ENCODE measurements at regions not wholly inside any gene's neighbourhood (a gene's known extent, or its start where the extent isn't known, plus 50 kb on each side); places are given as distances from the start of the nearest gene placed in this dataset.

GRCh38 chr1:115907092-115907491 is 66.2 kb upstream of the NHLH2 start:
- no peak for DNase-seq (ENCODE audit: unreplicated experiment)
- Mint-ChIP-seq H3K27ac (ENCODE audit: low read depth, unreplicated experiment) (no peak overlapping the region), H3K4me1 (ENCODE audit: insufficient read depth, unreplicated experiment) (no peaks in the 10 kb centered on the region), H3K36me3 (ENCODE audit: insufficient read depth, unreplicated experiment) (no peaks in the 10 kb centered on the region), H3K9me3 (ENCODE audit: unreplicated experiment) (no peaks in the 10 kb centered on the region), H3K4me3 (ENCODE audit: unreplicated experiment) (no peak overlapping the region), H3K27me3 (ENCODE audit: insufficient read depth, unreplicated experiment) (no peaks in the 10 kb centered on the region)
- no peak for TF ChIP-seq CTCF (IDR thresholded peaks at IDR 0.05; ENCODE audit: unreplicated experiment)
- intact Hi-C loops (cut with micrococcal nuclease), result no loop called here
- BruUV-seq (replicated peaks), result no TSS peak
- POLR2A ChIA-PET, result interaction anchor here (0.6 kb wide), 1 partner anchor 38 kb away, joined by 3 read pairs; no protein-coding TSS in a partner anchor
- CTCF ChIA-PET, result interaction anchor here (0.6 kb wide), 1 partner anchor 218 kb away, joined by 3 read pairs; no protein-coding TSS in a partner anchor

- ChIA-PET CTCF (no interaction called here), POLR2A (no interaction called here)
- Mint-ChIP-seq H3K27ac (ENCODE audit: low read depth, unreplicated experiment) (no peak overlapping the region), H3K36me3 (ENCODE audit: insufficient read depth, unreplicated experiment) (no peaks in the 10 kb centered on the region), H3K4me1 (ENCODE audit: insufficient read depth, unreplicated experiment) (no peaks in the 10 kb centered on the region), H3K4me3 (ENCODE audit: unreplicated experiment) (no peak overlapping the region), H3K27me3 (ENCODE audit: insufficient read depth, unreplicated experiment) (no peaks in the 10 kb centered on the region), H3K9me3 (ENCODE audit: unreplicated experiment) (no peaks in the 10 kb centered on the region)
- DNase-seq (ENCODE audit: unreplicated experiment), result no peak
- no peak for TF ChIP-seq CTCF (IDR thresholded peaks at IDR 0.05; ENCODE audit: unreplicated experiment)
- intact Hi-C loops (cut with micrococcal nuclease), result no loop called here
- BruUV-seq (replicated peaks), result no TSS peak
Observed at GRCh38 chr1:115908565-115909274, 67.6 kb upstream of the SLC22A15 start.

- Mint-ChIP-seq H3K36me3 (ENCODE audit: insufficient read depth, unreplicated experiment) (no peaks in the 10 kb centered on the region), H3K4me3 (ENCODE audit: unreplicated experiment) (no peak overlapping the region), H3K27ac (ENCODE audit: low read depth, unreplicated experiment) (no peak overlapping the region), H3K9me3 (ENCODE audit: unreplicated experiment) (no peaks in the 10 kb centered on the region), H3K4me1 (ENCODE audit: insufficient read depth, unreplicated experiment) (no peaks in the 10 kb centered on the region), H3K27me3 (ENCODE audit: insufficient read depth, unreplicated experiment) (no peaks in the 10 kb centered on the region)
- CTCF ChIA-PET, result no interaction called here
- no peak for TF ChIP-seq CTCF (IDR thresholded peaks at IDR 0.05; ENCODE audit: unreplicated experiment)
- intact Hi-C loops (cut with micrococcal nuclease), result no loop called here
- POLR2A ChIA-PET, result no interaction called here
- DNase-seq (ENCODE audit: unreplicated experiment), result no peak
- no TSS peak for BruUV-seq (replicated peaks)
Observed at GRCh38 chr1:115910231-115910630, 66.1 kb upstream of the SLC22A15 start.

GRCh38 chr1:115911294-115911693 is 65.0 kb upstream of the SLC22A15 start:
- intact Hi-C loops (cut with micrococcal nuclease), result no loop called here
- Mint-ChIP-seq H3K4me3 (ENCODE audit: unreplicated experiment) (no peak overlapping the region), H3K9me3 (ENCODE audit: unreplicated experiment) (no peaks in the 10 kb centered on the region), H3K4me1 (ENCODE audit: insufficient read depth, unreplicated experiment) (no peaks in the 10 kb centered on the region), H3K36me3 (ENCODE audit: insufficient read depth, unreplicated experiment) (no peaks in the 10 kb centered on the region), H3K27ac (ENCODE audit: low read depth, unreplicated experiment) (no peak overlapping the region), H3K27me3 (ENCODE audit: insufficient read depth, unreplicated experiment) (no peaks in the 10 kb centered on the region)
- no peak for DNase-seq (ENCODE audit: unreplicated experiment)
- ChIA-PET POLR2A (no interaction called here), CTCF (interaction anchor here (0.9 kb wide), 1 partner anchor 117 kb away, joined by 3 read pairs; no protein-coding TSS in a partner anchor)
- no TSS peak for BruUV-seq (replicated peaks)
- no peak for TF ChIP-seq CTCF (IDR thresholded peaks at IDR 0.05; ENCODE audit: unreplicated experiment)

Data from MCF 10A (cell line).